A549 (cell line): ENCODE measurements at regions not wholly inside any gene's neighbourhood (a gene's known extent, or its start where the extent isn't known, plus 50 kb on each side); places are given as distances from the start of the nearest gene placed in this dataset.

Experiments
- ATAC-seq, 2 experiments: fragments of 200-7000 bp in 1 of 2; fragments of >200 bp in 1 of 2; cut with Nextera tagmentation in 1 of 2; cut with Tn5 transposase in 1 of 2; 3 replicates each; pipeline versions ENCODE4 v1.8.0 to v1.9.1; 2018 to 2020; ENCODE audit warnings: mild to moderate bottlenecking in 1 of 2, moderate library complexity in 1 of 2
- CTCF ChIA-PET: fragments of 300-600 bp; sonication (Branson Sonifier 250); formaldehyde crosslinking; extraction: SDS; loops from one replicate; lab custom pipeline; 2021; ENCODE audit warnings: antibody characterized with exemption, inconsistent platforms; lab: Yijun Ruan, JAX
- POLR2A ChIA-PET: fragments of 350-600 bp; formaldehyde crosslinking; extraction: SDS; loops from one replicate; lab custom pipeline; 2021; ENCODE audit warnings: antibody characterized with exemption, inconsistent platforms; lab: Yijun Ruan, JAX
- DNase-seq, 2 experiments: peaks; one replicate each; pipeline versions ENCODE4 v3.0.0 to v3.0.0-alpha.2; 2011 to 2016; ENCODE audit warnings: low read depth in 1 of 2, low spot score in 1 of 2
- FAIRE-seq: peaks from 2 replicates; lab custom pipeline; 2011; peaks lifted over from hg19 to GRCh38; lab: Jason Lieb, UNC
- H3K27ac ChIP-seq, 2 experiments: fragments of >200 bp; sonication (Bioruptor Twin); formaldehyde crosslinking; 3 replicates each; pipeline ENCODE4 v1.5.1; 2016 to 2017
- H3K4me1 ChIP-seq: fragments of >200 bp; sonication (Bioruptor Twin); formaldehyde crosslinking; 3 replicates; pipeline ENCODE4 v1.6.1; 2016
- H3K4me2 ChIP-seq: fragments of >200 bp; sonication (Bioruptor Twin); formaldehyde crosslinking; 3 replicates; pipeline ENCODE4 v1.6.1; 2016
- H3K4me3 ChIP-seq: fragments of >200 bp; sonication (Bioruptor Twin); formaldehyde crosslinking; 3 replicates; pipeline ENCODE4 v1.5.1; 2016
- H3K9me3 ChIP-seq: fragments of >200 bp; sonication (Bioruptor Twin); formaldehyde crosslinking; 3 replicates; pipeline ENCODE4 v1.6.1; 2016
- CBX2 ChIP-seq: fragments of 200-600 bp; sonication (generic); IDR thresholded peaks from 2 replicates; pipeline ENCODE4 v1.6.1; 2016; ENCODE audit warnings: low read depth, mild to moderate bottlenecking, borderline replicate concordance
- CBX8 ChIP-seq: fragments of 200-600 bp; sonication (generic); IDR thresholded peaks from 2 replicates; pipeline ENCODE4 v1.6.1; 2016
- CEBPB ChIP-seq, 2 experiments: fragments of >200 bp in 1 of 2; sonication (Bioruptor Twin) in 1 of 2; formaldehyde crosslinking in 1 of 2; IDR thresholded peaks; 2 replicates each; pipeline ENCODE4 v1.6.1; 2012 to 2016
- GATA3 ChIP-seq: IDR thresholded peaks from 2 replicates; pipeline ENCODE4 v1.6.1; 2012; ENCODE audit warnings: borderline replicate concordance
- JUN ChIP-seq, 2 experiments: fragments of >200 bp; sonication (Bioruptor Twin); formaldehyde crosslinking; IDR thresholded peaks; 2 replicates in 1 of 2; 3 replicates in 1 of 2; pipeline ENCODE4 v1.6.1; 2016 to 2017
- MYC ChIP-seq: IDR thresholded peaks from 2 replicates; pipeline ENCODE4 v1.6.1; 2012; ENCODE audit warnings: mild to moderate bottlenecking, inconsistent platforms, low read length, improper control_type of control experiment, borderline replicate concordance
- NFE2L2 ChIP-seq: fragments of 150-350 bp; conservative IDR thresholded peaks from 2 replicates; pipeline ENCODE4 v1.6.1; 2014; ENCODE audit warnings: low read length
- PHF8 ChIP-seq: fragments of 200-600 bp; sonication (generic); IDR thresholded peaks from 2 replicates; pipeline ENCODE4 v1.6.1; 2016; ENCODE audit warnings: low read depth, mild to moderate bottlenecking, antibody characterized with exemption, moderate library complexity, borderline replicate concordance
- RCOR1 ChIP-seq: fragments of 150-350 bp; IDR thresholded peaks from 2 replicates; pipeline ENCODE4 v1.6.1; 2014; ENCODE audit warnings: antibody characterized with exemption, low read length, low read depth
- RFX5 ChIP-seq: fragments of 450-650 bp; IDR thresholded peaks from 2 replicates; pipeline ENCODE4 v1.7.1; 2014; ENCODE audit warnings: antibody characterized with exemption, mild to moderate bottlenecking, moderate library complexity
- TFCP2L1 ChIP-seq: fragments of 250-450 bp; sonication (Bioruptor Pico); IDR thresholded peaks from 2 replicates; pipeline ENCODE4 v1.5.0; 2021; ENCODE audit warnings: mild to moderate bottlenecking
- ZC3H11A ChIP-seq: fragments of 450-650 bp; IDR thresholded peaks from 2 replicates; pipeline ENCODE4 v1.6.1; 2014; ENCODE audit warnings: antibody characterized with exemption, mild to moderate bottlenecking
- WGBS: methylation state at CpG from one replicate; pipeline ENCODE4 v1.1.6; 2017; ENCODE audit errors: missing lambda C conversion rate; 5-methylcytosine and 5-hydroxymethylcytosine counted together
- TF ChIP-seq, protein P1 (sequence below): fragments of 250-450 bp; sonication (Bioruptor Pico); IDR thresholded peaks from 2 replicates; pipeline ENCODE4 v1.5.0; 2020; ENCODE audit warnings: low read depth, mild to moderate bottlenecking, moderate library complexity
- TF ChIP-seq, protein P2 (sequence below): fragments of >200 bp; sonication (Bioruptor Twin); formaldehyde crosslinking; IDR thresholded peaks from 2 replicates; pipeline ENCODE4 v1.6.1; 2016
- TF ChIP-seq, protein P3 (sequence below): IDR thresholded peaks from 2 replicates; pipeline ENCODE4 v1.6.1; 2012
- TF ChIP-seq, protein P4 (sequence below): fragments of 200-600 bp; sonication (generic); IDR thresholded peaks from 2 replicates; pipeline ENCODE4 v1.6.1; 2016; ENCODE audit warnings: antibody characterized with exemption, mild to moderate bottlenecking, moderate library complexity
- TF ChIP-seq, protein P5 (sequence below): fragments of 450-650 bp; IDR thresholded peaks from 2 replicates; pipeline ENCODE4 v1.6.1; 2014; ENCODE audit warnings: antibody characterized with exemption

DNA sequence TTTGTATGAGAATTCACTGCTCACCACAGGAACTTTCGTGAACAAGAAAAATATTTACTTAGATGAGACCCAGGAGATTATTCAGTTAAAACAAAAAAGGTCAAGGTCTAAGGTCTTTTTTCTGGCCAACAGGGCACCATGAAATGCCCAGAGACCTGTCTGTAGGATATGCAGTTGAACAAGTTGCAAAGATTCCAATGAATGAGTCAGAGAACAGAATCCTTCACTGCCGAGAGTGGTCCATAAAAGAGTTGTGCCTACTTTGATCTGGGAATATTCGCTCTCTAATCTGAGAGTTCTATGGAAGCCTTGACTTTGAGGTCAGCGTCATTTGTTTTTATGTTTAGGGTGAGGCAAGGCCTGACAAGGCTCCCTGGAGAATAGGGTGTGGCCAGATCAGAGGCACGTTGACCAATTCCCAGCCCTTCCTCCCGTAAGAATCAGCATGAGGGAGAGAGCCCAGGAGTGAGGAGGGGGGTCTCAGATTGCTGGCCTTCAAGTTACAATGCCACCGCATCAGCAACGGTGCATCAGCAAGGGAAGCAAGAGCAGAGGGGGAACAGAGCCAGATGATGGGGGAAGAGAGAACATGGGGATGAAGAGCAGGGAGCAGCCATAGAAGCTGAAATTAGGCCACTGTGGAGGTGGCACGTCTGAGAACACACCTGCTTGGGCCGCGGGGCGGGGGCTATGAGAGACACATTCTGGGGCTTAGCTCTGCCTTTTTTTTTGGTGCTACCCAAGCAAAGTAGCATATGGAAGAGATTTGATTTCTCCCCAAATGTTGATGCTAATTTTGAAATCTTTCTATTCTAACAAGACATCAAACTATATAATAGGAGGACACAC is 206.4 kb upstream of the RAB4A start:
- Histone ChIP-seq H3K4me2 (peak overlapping the region; percentile 43), H3K4me3 (no peak overlapping the region)
- TF ChIP-seq, protein P1, sequence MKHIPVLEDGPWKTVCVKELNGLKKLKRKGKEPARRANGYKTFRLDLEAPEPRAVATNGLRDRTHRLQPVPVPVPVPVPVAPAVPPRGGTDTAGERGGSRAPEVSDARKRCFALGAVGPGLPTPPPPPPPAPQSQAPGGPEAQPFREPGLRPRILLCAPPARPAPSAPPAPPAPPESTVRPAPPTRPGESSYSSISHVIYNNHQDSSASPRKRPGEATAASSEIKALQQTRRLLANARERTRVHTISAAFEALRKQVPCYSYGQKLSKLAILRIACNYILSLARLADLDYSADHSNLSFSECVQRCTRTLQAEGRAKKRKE: no peak
- TF ChIP-seq JUN (IDR thresholded peaks at IDR 0.05) (0 out of 5 replicates have a peak, but pooled peaks of 1 of the 2 experiments have one; percentile 17), CBX8 (no peak), CEBPB (IDR thresholded peaks at IDR 0.05) (0 out of 4 replicates have a peak, but pooled peaks have one; percentile 19 to 22)
- TF ChIP-seq, all 56 proteins: peak for 2
- Histone ChIP-seq H3K4me1 (peaks cover 38% of the 10 kb centered on the region), H3K9me3 (no peaks in the 10 kb centered on the region), H3K27ac (peak overlapping the region; percentile 19 to 34; a peak in 4 of 6 replicates)
- 65% methylated on average over 12 of the region's 12 CpGs for WGBS
- ATAC-seq (no peak; a peak in 1 of 6 replicates), DNase-seq (peak in 1 of 2 experiments; percentile 27), FAIRE-seq (no peak)
- ChIA-PET CTCF (no interaction called here), POLR2A (no interaction called here)

DNA sequence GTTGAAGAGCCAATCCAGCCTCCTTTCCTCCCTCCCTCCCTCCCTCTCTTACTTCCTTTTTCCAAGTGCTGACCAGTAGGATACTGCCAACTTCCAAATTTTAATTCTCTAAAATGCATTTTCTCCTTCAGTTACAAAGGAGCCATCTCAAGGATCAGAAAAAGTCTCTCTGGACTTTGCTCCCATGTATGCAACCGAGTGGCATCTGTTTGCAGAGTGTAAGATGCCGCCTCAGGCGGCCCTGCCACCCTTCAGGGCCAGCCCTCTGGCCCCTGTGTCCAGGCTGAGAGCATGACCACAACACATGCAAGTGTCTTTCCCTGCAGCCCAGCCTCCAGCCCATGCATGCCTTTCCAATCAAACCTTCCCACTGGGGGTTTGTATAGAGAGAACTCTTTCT is 205.3 kb upstream of the RAB4A start:
- CTCF ChIA-PET: interaction anchor here (2.2 kb wide), 1 partner anchor 162 kb away, joined by 5 read pairs; no protein-coding TSS in a partner anchor
- ATAC-seq: no peak
- DNase-seq: no peak
- H3K4me3 ChIP-seq: no peak overlapping the region
- H3K9me3 ChIP-seq: no peaks in the 10 kb centered on the region
- peak overlapping the region; percentile 4 to 19; a peak in 3 of 6 replicates for H3K27ac ChIP-seq
- TF ChIP-seq NFE2L2: no peak
- TF ChIP-seq, protein P2, sequence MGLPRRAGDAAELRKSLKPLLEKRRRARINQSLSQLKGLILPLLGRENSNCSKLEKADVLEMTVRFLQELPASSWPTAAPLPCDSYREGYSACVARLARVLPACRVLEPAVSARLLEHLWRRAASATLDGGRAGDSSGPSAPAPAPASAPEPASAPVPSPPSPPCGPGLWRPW: no peak
- TF ChIP-seq, protein P3, sequence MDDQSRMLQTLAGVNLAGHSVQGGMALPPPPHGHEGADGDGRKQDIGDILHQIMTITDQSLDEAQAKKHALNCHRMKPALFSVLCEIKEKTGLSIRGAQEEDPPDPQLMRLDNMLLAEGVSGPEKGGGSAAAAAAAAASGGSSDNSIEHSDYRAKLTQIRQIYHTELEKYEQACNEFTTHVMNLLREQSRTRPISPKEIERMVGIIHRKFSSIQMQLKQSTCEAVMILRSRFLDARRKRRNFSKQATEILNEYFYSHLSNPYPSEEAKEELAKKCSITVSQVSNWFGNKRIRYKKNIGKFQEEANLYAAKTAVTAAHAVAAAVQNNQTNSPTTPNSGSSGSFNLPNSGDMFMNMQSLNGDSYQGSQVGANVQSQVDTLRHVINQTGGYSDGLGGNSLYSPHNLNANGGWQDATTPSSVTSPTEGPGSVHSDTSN: no peak
- TF ChIP-seq RCOR1: no peak
- no peak for TF ChIP-seq RFX5
- no peak for TF ChIP-seq CBX2
- no peak for TF ChIP-seq ZC3H11A
- TF ChIP-seq GATA3: no peak
- TF ChIP-seq, protein P4, sequence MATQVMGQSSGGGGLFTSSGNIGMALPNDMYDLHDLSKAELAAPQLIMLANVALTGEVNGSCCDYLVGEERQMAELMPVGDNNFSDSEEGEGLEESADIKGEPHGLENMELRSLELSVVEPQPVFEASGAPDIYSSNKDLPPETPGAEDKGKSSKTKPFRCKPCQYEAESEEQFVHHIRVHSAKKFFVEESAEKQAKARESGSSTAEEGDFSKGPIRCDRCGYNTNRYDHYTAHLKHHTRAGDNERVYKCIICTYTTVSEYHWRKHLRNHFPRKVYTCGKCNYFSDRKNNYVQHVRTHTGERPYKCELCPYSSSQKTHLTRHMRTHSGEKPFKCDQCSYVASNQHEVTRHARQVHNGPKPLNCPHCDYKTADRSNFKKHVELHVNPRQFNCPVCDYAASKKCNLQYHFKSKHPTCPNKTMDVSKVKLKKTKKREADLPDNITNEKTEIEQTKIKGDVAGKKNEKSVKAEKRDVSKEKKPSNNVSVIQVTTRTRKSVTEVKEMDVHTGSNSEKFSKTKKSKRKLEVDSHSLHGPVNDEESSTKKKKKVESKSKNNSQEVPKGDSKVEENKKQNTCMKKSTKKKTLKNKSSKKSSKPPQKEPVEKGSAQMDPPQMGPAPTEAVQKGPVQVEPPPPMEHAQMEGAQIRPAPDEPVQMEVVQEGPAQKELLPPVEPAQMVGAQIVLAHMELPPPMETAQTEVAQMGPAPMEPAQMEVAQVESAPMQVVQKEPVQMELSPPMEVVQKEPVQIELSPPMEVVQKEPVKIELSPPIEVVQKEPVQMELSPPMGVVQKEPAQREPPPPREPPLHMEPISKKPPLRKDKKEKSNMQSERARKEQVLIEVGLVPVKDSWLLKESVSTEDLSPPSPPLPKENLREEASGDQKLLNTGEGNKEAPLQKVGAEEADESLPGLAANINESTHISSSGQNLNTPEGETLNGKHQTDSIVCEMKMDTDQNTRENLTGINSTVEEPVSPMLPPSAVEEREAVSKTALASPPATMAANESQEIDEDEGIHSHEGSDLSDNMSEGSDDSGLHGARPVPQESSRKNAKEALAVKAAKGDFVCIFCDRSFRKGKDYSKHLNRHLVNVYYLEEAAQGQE: no peak
- TF ChIP-seq PHF8: no peak
- TF ChIP-seq MYC: no peak
- TF ChIP-seq TFCP2L1: no peak
- TF ChIP-seq, protein P5, sequence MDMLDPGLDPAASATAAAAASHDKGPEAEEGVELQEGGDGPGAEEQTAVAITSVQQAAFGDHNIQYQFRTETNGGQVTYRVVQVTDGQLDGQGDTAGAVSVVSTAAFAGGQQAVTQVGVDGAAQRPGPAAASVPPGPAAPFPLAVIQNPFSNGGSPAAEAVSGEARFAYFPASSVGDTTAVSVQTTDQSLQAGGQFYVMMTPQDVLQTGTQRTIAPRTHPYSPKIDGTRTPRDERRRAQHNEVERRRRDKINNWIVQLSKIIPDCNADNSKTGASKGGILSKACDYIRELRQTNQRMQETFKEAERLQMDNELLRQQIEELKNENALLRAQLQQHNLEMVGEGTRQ: no peak
- peak overlapping the region; percentile 22; the same call in 1 of the 3 replicates for H3K4me2 ChIP-seq
- peaks cover 48% of the 10 kb centered on the region for H3K4me1 ChIP-seq
- POLR2A ChIA-PET: no interaction called here
- WGBS: 59% methylated on average over 3 of the region's 3 CpGs
- FAIRE-seq: no peak
